T follicular helper cell (primary cell): ENCODE measurements at regions not wholly inside any gene's neighbourhood (a gene's known extent, or its start where the extent isn't known, plus 50 kb on each side); places are given as distances from the start of the nearest gene placed in this dataset.

Experiments used
- DNase-seq: peaks from one replicate; pipeline ENCODE4 v3.0.0-alpha.2; 2020; ENCODE audit warnings: low read depth

DNA sequence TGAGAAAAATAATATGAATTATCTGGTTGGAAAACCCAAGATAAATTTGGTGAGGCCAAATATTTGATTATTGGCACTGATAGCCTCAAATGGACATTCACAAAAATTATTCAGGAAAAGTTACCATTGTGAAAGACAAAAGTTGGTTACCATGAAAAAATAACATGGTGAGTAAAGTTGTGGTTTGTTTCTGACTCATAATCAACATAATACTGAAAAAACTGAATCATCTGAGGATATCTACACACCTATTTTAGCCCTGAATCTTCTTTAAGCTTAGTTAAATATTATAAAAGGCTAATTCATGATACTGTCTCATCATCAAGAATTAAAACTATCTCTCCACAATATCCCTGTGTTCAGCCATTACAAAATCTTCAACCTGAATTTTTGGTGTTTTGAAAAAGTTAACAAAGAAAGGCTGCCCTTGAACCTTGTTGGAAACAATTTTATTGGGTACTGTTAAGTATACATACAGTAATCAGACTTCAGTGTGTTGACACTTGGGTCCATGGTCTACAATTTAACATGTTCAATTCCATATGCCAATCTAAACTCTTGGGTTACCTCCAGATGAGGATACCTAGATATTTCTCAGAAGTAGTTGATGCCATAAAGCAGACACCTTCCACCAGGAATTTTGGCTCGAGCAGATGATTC is 607.5 kb upstream of the SLC39A10 start:
- no peak for DNase-seq

DNA sequence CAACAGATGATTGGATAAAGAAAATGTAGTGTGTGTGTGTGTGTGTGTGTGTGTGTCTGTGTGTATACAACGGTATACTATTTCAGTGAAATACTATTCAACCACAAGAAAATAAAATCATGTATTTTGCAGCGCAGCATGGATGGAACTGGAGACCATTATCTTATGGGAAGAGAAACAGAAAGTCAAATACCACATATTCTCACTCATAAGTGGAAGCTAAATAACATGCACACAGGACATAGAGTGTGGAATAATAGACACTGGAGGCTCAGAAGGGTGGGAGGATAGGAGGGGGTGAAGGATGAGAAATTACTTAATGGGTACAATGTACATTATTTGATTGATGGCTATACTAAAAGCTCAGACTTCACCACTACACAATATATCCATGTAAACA is 609.1 kb upstream of the SLC39A10 start:
- no peak for DNase-seq

DNA sequence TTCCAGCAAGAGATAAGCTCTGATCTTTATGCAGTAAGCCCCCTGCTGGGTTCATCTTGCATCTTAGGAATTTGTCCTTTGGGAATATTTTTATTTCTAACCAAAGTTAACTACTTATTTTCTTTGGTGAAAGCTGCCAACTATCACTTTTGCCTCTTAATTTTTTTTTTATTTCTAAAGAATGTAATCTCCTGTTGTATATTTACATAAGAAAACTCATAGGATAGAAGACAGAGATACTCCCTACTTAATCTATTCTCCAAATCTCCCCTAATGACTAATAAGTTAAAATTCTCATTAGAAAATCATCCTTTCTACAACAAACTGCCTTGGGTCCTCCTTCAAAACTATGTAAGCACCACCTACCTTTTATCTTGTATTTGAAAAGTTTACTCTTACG is 612.2 kb upstream of the SLC39A10 start:
- no peak for DNase-seq

DNA sequence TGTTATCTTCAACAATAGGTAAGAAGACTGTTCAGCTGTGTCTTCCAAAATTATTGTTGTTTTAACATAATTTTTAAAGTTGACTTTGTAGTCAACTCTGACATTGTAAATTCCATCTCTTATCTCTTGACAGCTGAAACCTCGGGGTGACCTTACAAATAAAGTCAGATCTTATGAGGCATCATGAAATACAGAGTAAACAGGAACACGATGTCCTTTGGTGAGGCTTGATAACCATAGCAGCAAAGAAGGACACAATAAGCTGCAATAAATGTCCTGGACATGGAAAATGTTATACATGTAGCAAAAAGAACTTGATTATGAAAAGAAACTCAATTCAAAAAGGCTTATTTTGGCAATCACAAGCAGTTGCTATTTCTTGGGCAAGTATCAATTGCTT is 618.9 kb upstream of the SLC39A10 start:
- DNase-seq = no peak

DNA sequence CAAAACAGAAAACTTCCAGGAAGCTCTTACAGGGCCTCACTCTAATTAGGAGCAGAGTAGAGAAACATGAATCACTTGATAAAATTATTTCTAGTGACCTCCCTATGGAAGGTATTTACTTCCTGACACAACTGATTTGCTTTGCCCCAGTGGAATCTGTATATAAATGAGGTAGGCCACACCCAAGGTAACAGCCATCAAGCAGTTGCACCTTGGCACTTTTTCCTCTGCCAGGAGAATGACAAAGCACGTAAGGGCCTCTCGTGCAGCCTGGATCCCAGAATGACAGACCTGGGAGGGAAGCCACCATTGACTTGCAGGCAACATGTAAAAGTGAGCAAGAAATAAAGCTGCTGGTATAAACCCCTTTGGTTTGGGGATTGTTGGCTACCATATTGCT is 620.0 kb upstream of the SLC39A10 start:
- no peak for DNase-seq

DNA sequence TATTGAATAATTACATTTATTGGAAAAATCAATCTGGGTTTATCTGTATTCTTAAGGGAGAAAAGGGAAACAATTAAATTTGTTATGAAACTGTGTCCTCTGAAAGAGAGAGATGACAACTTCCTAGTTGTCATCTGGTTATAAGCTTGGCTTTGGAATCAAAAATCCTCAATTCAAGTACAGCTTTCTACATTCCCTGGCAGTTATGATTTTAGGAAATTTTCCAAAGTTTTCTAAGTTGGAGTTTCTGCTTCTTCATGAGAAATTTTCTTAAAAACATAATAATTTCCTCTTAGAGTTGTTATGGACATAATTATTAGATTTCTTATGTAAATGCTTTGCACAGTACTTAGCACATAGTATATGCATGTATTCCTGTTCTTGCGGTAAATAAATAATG is 625.6 kb upstream of the SLC39A10 start:
- no peak for DNase-seq

DNA sequence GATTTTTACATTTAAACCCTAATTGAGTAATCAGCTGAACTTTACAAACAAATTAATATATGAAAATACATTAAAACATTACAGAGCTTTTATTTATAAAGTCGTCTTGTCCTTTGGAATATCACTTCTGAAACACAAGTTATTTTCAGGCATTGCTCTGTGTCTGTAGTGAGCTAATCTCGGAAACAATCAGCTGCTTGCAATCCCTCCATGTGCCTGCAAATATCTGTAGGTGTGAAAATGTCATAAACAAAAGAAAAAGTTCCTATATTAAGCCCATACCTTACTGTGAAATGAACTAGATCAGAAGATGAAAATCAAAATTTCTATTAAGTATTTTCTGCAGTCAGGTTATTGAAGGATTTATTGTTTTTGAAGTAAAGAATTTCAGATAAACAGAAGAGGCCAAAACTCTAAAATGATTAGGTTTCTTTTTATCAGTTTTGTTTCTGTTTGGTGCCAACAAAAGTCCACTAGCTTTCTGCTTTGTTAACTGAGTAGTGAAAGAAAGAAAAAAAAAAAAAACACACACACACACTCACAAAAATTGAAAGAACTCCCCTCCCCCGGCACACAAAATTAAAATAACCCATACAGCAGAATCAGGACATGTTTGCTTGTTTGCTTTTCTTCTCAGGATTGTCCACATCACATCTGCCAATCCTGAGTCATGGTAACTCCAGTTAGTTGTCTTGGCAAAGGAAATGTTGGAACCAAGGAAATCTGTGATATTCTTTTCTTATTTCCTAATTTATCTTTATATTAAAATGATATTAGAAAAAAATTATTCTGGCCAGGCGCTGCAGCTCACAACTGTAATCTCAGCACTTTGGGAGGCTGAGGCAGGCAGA is 627.0 kb upstream of the SLC39A10 start:
- DNase-seq = no peak

DNA sequence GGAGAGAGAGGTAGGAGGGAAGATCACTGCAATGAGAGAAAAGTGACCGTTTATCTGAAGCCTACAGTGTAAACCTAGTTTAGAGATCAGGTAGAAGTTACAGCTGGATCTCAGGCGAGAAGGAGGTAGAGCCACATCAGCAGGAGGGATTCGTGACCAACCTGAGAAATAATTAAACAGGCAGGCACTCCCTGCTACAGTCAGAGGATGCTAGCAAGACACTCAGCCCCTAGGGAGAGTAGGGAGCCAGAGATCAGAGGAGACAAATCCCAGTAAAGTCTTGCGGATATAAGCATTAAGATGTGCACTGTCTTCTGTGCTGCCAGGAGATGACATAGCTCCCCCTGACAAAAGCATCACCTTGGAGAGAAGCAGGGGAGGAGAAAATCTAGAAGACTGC is 629.1 kb upstream of the SLC39A10 start:
- no peak for DNase-seq

DNA sequence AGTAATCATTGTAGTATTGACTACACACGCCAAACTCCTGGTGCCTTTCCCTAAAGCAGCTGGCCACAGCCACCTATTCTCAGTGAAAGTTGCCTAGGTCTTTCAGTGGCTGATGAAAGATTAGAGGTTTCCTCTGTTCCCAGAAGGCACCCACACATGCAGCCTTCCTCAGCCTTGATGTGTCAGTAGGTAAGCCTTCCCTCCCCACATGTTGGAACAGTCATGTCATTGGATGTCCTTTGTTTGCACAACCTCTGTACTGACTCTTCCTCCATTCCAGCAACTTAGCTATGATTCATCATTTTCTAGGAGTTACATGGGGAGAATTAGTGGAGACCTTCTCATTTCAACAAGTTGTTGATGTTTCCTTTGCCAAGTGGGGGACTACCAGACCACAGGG is 630.8 kb upstream of the SLC39A10 start:
- DNase-seq = no peak

DNA sequence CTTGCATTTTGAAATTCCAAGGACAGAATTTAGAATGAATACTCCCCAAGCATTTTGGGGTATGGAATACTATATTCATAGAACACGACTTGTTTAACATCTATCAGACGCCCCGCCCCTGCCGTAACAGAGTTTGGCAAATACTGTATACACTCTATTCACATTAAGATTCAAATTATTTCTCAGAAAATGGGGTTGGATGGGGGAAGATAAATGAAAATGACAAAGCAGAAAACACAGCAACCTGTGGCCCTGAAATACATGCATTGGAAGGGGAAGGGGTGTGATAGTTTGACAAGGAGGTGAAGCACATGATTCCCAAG is 634.6 kb upstream of the SLC39A10 start:
- no peak for DNase-seq

DNA sequence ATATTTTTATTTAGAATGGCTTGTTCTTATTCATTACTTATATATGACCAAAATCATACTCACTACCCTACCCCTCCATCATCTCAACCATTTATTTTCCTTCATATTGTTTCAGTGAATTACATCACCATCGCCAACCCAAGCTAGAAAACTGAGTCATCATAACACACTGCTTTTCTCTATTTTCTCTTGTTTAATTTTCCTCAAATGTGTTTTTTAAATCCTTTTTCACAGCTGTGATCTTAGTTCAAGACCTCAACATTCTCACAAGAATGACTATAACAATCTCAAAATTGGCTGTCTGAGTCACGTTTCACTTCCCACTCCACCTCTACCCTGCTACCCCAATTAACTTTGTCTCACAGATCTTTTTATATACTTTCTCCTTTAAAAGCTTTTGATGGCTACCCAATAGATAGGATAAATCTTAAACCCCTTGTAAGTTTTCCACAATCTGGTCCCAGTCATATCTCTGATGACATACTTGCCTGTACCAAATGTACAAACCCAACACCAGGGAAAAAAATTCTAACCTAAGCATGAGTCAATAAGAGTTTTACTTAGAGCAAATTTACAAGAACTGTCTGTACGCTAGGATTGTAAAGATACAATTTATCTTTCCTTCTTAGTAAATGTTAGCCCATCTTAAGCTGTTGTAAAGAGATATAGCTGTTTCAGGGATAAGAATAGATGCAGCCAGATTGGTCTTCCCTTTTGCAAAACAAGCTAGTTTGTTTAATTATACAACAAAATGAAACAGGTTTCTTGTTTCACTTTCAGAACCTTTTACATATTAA is 635.1 kb upstream of the SLC39A10 start:
- DNase-seq = no peak

DNA sequence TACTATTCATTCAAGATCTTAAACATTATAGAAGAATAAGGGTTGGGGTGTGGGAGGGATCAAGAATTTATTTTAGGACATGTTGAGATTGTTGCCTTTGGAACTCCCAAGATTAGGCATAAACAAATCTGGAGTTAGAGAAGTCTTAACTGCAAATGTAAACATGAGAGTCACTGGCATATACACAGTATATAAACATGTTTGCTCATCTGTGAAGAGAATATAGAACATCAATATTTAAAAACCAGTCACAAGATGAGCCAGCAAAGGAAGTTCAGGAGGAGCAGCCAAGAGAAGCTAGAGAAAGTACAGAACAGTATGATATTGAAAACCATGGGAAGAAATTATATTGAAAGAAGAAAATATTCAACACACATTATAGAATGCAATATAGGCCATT is 638.6 kb upstream of the SLC39A10 start:
- DNase-seq = no peak

DNA sequence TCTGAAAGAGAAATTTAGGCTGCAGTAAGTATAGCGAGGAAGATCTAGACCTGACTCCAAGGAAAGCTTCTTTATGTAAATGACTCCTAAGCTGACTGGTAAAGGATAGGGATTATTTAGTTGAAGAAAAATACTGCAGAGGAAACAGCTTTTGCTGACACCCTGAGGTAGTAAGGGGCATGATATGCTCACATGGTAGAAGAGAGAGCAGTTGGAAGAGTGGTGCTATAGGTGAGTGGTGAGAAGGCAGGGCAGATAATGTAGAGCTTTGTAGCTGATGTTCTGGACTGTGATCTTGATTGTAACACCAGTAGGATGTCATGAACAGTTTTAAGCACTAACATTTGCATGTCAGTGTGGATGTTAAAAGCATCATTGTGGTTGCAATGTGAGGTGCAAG is 639.1 kb upstream of the SLC39A10 start:
- no peak for DNase-seq

DNA sequence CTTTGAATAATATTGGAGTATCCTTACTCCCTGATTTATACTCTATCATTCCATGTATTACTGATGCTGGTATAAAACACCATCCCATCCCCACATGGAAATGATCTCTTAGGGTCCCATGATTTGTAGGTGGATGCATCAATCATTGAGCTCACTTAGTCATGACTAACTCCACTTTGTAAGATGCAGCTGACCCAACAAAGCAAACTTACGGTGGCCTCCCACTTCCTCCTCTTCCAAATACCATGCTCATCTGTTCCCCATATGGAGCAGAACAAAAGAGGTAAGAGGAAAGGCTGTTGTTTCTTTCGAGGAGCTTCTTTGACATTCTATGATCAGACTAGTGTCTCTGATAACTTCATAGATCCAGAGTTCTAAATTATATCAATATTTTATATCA is 640.2 kb upstream of the SLC39A10 start:
- DNase-seq = no peak

DNA sequence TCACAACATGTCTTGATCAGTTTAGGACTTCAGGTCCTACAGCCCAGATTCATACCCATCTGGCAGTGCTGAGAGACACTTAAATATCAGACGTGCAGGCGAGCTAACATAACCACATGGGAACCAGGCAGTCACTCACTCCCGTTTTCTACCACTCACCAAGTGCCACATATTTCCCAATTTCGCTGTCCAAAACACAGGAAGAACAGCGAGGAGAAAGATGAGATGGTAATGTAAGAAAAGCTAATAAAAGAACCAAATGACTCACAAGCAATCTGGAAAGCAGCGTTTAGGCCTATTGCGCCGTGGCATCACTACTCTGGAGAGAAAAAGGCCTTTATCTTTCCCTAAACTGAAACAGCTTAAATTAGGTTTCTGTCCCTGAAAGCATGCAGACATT is 647.8 kb upstream of the SLC39A10 start:
- DNase-seq = no peak

DNA sequence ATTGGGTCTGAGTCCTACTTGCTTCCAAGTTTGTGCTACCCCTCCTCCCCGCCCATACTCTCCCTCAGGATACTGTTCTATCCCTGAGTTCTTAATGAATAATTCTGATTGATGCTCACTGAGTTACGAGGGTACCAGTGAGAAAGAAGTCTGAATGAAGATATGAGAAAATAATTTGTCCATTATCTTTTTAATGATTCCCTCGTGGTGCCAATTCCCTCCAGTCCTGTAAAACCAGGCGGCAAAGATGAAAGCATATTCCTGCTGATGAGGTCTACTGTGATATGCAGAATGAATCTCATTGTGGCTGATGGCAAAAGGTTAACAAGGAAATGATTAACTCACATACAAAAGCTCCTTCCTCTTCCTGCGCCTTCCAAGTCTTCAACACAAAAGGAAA is 650.2 kb upstream of the SLC39A10 start:
- no peak for DNase-seq

DNA sequence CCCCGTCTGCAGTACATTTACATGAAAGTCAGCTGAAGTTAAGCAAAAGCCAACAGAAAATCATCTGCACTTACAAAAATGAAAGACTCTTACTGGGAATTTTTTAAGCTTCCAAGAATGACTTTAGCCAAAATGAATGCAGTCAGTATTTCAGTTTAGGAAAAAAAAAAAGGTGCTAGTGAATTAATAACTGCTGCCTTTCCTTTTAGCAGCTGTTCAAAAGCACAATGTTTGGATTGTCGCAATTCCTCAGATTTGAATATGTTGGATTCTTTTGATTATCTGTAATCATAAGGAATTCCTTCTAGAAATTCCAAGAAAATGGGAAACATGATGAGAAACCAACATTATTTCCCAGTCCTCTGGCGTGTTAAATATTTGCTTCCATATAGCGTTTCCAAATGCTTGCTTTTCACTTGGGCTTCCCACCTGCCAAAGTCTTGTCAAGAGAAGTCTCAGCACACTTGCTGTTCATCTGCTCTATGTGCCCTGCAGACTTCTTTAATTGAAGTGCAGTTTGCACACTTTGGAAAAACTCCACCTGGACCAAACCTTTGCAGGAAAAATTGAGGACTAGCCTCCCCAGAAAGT is 653.0 kb upstream of the SLC39A10 start:
- DNase-seq = no peak

DNA sequence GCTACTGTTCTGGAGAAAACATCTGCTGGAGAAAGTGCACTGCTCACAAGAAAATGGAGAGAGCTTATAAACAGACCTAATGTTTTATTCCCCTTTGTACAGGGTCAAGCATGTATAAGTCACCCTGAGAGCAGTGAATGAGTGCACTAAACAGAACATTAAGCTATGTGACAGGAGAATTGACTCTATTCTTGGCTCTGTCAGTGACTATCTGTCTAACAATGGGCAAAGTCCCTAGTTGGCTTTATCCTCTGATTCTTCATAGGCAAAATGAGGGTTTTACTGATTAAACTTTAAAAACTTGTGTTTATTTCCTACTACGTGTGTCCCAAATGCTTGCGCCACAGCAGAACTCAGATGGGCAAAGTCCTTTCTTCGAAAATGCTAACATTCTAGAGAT is 655.1 kb upstream of the SLC39A10 start:
- DNase-seq = no peak

DNA sequence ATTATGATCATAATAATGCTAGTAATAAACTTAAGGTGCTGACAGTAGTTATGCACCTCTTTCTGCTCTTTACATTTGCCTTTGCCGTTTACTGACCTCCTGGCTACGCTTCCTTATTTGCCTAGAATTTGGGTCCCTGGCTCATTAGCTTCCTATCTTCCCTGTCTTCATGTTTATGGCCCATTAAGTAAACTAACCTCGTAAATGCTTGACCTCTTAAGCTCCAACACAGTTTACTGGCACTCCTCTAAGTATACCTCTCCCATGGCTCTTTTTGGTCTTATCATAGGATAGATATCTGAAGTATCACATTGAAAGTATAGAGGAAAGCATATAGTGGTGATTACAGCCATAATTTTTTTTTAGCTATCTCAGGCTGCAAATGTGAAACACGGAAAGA is 657.3 kb upstream of the SLC39A10 start:
- DNase-seq = no peak

DNA sequence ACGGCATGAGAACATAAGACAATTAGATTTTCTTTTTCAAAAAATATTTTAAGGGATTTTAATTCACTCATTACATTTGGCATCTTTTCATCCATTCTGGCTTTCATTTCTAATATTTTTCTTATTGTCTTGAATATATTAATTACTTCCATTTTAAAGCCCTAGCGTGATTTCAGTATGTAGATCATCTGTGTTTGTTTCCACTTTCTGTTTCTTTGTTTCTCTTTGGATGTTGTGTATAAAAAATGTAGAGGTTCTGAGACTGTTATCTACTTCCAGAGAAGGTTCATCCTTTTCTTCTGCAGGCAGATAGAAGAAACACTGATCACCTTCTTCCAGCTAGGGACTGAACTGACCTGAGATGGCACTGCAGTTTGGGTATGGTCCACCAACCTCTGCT is 664.4 kb upstream of the SLC39A10 start:
- DNase-seq = no peak

DNA sequence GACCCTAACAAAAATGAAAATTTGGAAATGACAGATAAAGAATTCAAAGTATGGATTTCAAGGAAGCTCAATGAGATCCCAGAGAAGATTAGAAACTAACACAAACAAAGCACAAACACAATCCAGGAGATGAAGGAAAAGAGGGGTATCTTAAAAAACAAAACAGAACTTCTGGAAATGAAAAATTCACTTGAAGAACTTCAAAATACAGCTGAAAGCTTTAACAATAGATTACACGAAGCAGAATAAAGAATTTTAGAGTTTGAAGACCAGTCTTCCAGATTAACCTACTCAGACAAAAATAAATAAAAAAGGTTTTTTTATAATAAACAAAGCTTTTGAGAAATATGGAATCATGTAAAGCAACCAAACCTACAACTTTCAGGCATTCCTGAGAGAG is 671.8 kb upstream of the SLC39A10 start:
- no peak for DNase-seq

DNA sequence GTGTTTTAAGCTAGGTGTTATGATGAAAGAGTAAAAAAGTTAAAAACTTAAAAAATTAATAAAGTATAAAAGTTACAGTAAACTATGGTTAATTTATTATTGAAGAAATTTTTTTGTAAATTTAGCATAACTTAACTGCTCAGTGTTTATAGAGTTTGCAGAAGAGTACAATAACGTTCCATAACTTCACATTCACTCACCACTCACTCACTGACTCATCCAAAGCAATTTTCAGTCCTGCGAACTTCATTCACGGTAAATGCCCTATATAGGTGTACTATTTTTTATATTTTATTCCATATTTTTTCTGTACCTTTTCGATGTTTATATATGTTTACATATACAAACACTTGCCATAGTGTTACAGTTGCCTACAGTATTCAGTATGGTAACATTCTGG is 694.8 kb upstream of the SLC39A10 start:
- no peak for DNase-seq

DNA sequence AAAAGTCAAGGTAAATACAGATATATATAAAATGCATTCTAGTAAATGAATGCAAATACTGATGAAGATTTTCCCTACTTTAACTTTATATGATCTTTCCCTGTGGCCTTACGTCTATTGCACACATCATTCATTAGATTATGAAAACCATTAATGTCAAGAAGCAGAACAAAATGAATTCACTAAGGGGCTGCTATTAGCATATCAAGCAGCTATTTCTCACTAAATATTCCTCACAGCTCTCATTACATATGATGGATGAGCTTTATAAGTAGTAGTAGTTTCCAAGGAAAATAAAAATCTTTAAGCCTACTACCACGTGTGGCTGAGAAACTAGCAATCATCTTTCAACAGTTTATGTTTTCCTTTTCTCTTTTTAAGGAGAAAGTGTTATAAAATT is 702.8 kb upstream of the SLC39A10 start:
- DNase-seq = no peak
